Uterus (tissue), 3 donors: ENCODE measurements at regions not wholly inside any gene's neighbourhood (a gene's known extent, or its start where the extent isn't known, plus 50 kb on each side); places are given as distances from the start of the nearest gene placed in this dataset.

Source experiments
- DNase-seq, 2 donors: peaks; one replicate each; pipeline ENCODE4 v3.0.0-alpha.2; 2019 to 2020
- H3K27ac ChIP-seq, 2 donors: fragments of 200-600 bp; sonication (generic); 1 replicate in 1 of 2; 2 replicates in 1 of 2; pipeline ENCODE4 v1.5.1; 2016 to 2018
- H3K27me3 ChIP-seq, 2 donors: fragments of 200-600 bp; sonication (generic); one replicate each; pipeline ENCODE4 v1.5.1; 2018 to 2019; ENCODE audit warnings: control low read depth in 1 of 2
- H3K36me3 ChIP-seq, 2 donors: fragments of 200-600 bp; sonication (generic); one replicate each; pipeline ENCODE4 v1.5.1; 2019; ENCODE audit warnings: control low read depth in 1 of 2
- H3K4me1 ChIP-seq, 2 donors: fragments of 200-600 bp; sonication (generic); one replicate each; pipeline ENCODE4 v1.5.1; 2018 to 2019; ENCODE audit warnings: control low read depth in 1 of 2
- H3K4me3 ChIP-seq, 2 donors: fragments of 200-600 bp; sonication (generic); 1 replicate in 1 of 2; 2 replicates in 1 of 2; pipeline ENCODE4 v1.5.1; 2018 to 2019; ENCODE audit warnings: mild to moderate bottlenecking in 1 of 2
- H3K9me3 ChIP-seq, 2 donors: fragments of 200-600 bp; sonication (generic); one replicate each; pipeline ENCODE4 v1.5.1; 2019; ENCODE audit warnings: control low read depth in 1 of 2
- POLR2A ChIP-seq, 2 donors: fragments of 450-650 bp; IDR thresholded peaks; one replicate each; pipeline ENCODE4 v1.6.1; 2016; ENCODE audit warnings: antibody characterized with exemption in 2 of 2, mild to moderate bottlenecking in 1 of 2, moderate library complexity in 1 of 2
- intact Hi-C: fragments of 100-400 bp; cut with DNase I; formaldehyde crosslinking; loops from one replicate; pipeline ENCODE4 v1.15.1; 2023; ENCODE audit warnings: low total_unique reads
- TF ChIP-seq, protein P1 (sequence below), 4 experiments: fragments of 200-600 bp in 2 of 4; fragments of 450-650 bp in 2 of 4; sonication (generic) in 2 of 4; IDR thresholded peaks; one replicate each; pipeline ENCODE4 v1.5.1; 2016 to 2019; ENCODE audit warnings: antibody characterized with exemption in 4 of 4, mild to moderate bottlenecking in 2 of 4, moderate library complexity in 1 of 4
- donor health status: DM: yes; HTN: yes; CAD: no.

GRCh38 chr5:174816858-174817257, 92.5 kb downstream of the MSX2 start:
- H3K27me3 ChIP-seq: no peaks in the 10 kb centered on the region
- no peaks in the 10 kb centered on the region for H3K4me1 ChIP-seq
- no peak overlapping the region for H3K27ac ChIP-seq
- H3K4me3 ChIP-seq: no peak overlapping the region
- no peak for TF ChIP-seq POLR2A (IDR thresholded peaks at IDR 0.05)
- TF ChIP-seq, protein P1, sequence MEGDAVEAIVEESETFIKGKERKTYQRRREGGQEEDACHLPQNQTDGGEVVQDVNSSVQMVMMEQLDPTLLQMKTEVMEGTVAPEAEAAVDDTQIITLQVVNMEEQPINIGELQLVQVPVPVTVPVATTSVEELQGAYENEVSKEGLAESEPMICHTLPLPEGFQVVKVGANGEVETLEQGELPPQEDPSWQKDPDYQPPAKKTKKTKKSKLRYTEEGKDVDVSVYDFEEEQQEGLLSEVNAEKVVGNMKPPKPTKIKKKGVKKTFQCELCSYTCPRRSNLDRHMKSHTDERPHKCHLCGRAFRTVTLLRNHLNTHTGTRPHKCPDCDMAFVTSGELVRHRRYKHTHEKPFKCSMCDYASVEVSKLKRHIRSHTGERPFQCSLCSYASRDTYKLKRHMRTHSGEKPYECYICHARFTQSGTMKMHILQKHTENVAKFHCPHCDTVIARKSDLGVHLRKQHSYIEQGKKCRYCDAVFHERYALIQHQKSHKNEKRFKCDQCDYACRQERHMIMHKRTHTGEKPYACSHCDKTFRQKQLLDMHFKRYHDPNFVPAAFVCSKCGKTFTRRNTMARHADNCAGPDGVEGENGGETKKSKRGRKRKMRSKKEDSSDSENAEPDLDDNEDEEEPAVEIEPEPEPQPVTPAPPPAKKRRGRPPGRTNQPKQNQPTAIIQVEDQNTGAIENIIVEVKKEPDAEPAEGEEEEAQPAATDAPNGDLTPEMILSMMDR (IDR thresholded peaks at IDR 0.05): no peak
- no peaks in the 10 kb centered on the region for H3K36me3 ChIP-seq
- no peak for DNase-seq
- H3K9me3 ChIP-seq: no peaks in the 10 kb centered on the region
- intact Hi-C loops: no loop called here

DNA sequence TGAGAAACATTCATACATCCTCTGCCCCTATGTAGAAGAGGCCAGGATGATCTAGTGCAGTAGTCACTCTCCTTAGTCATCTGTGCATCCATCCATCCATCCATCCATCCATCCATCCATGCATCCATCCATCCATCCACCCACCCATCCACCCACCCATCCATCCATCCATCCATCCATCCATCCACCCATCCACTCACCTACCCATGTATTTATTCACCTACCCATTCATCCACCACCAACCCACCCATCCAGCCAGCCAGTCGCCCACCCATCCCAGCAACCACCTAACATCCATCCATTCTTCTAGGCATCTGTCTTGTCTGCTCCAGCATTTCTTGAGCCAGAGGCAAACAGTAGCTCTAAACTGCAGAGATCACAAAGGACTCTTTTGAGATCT, 87.1 kb downstream of the MSX2 start:
- intact Hi-C loops: no loop called here
- no peak for DNase-seq
- Histone ChIP-seq H3K27me3 (no peaks in the 10 kb centered on the region), H3K27ac (no peak overlapping the region), H3K9me3 (no peaks in the 10 kb centered on the region), H3K4me3 (no peak overlapping the region), H3K4me1 (no peaks in the 10 kb centered on the region), H3K36me3 (no peaks in the 10 kb centered on the region)
- no peak for TF ChIP-seq POLR2A (IDR thresholded peaks at IDR 0.05)
- TF ChIP-seq, protein P1 (IDR thresholded peaks at IDR 0.05): no peak

DNA sequence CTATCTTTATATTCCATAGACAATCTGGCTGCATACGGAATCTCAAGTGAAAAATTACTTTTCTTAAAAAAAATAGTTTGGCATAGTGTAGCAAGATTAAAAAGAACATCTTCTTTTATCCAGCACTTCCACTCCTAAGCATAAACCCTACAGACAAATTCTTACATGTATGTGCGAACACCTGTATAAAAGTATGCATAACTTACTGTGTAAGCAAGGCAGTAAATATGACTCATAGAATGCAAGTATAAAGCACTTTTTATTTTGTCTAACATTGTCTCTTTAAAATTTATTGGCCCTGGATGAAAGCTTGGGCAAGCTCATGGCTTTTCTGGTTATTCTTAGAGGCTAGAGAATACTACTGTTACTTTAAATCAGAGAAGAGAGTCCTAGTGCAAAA, 86.4 kb downstream of the MSX2 start:
- TF ChIP-seq POLR2A (IDR thresholded peaks at IDR 0.05): no peak
- TF ChIP-seq, protein P1 (IDR thresholded peaks at IDR 0.05): no peak
- no peak for DNase-seq
- Histone ChIP-seq H3K4me3 (no peak overlapping the region), H3K4me1 (no peaks in the 10 kb centered on the region), H3K27me3 (no peaks in the 10 kb centered on the region), H3K27ac (no peak overlapping the region), H3K9me3 (no peaks in the 10 kb centered on the region), H3K36me3 (no peaks in the 10 kb centered on the region)
- intact Hi-C loops: no loop called here

DNA sequence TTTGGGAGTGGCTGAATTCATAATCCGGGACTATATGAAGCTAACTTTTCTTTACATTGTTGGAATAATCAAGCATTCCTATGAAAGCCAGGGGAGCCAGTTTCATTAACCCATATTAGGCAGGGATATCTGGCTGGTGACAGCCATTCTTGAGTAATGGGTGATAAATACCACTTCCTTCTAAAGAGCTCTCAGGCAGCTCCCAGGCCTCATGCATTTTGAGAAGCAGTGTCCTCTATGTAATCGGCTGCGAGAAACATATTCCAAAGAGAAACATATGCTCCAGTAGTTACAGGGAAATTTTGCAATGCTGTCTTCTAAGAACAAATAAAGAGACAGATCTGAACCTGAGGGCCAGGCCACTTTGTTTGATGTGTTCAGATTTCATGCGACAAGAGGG, 83.1 kb downstream of the MSX2 start:
- no peak for DNase-seq
- TF ChIP-seq POLR2A (IDR thresholded peaks at IDR 0.05): no peak
- TF ChIP-seq, protein P1 (IDR thresholded peaks at IDR 0.05): no peak
- Histone ChIP-seq H3K27me3 (no peaks in the 10 kb centered on the region), H3K36me3 (no peaks in the 10 kb centered on the region), H3K9me3 (no peaks in the 10 kb centered on the region), H3K4me3 (no peak overlapping the region), H3K27ac (no peak overlapping the region), H3K4me1 (no peaks in the 10 kb centered on the region)
- intact Hi-C loops: no loop called here

DNA sequence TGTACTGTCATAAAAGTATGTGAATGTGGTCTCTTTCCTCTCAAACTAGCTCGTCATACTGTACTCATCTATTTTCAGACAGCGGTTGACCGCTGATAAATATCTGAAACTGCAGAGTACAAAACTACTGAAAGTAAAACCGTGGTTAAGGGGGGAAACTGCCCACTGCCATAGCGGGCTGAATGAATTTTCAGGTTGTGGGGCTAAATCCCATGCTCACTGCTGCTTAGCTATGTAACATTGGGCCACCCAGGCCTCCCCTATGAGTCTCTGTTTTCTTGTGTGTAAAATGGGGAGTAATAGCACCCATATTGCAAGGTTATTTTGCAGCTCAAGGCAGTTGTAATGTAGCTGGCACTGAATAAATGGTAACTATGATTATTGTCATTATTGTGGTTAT, 82.3 kb downstream of the MSX2 start:
- Histone ChIP-seq H3K27ac (no peak overlapping the region), H3K4me1 (no peaks in the 10 kb centered on the region), H3K4me3 (no peak overlapping the region), H3K36me3 (no peaks in the 10 kb centered on the region), H3K27me3 (no peaks in the 10 kb centered on the region), H3K9me3 (no peaks in the 10 kb centered on the region)
- TF ChIP-seq, protein P1 (IDR thresholded peaks at IDR 0.05): no peak
- no peak for TF ChIP-seq POLR2A (IDR thresholded peaks at IDR 0.05)
- no peak for DNase-seq
- intact Hi-C loops: no loop called here
